Non-pigmented ciliary epithelial cell (primary cell): ENCODE measurements at regions not wholly inside any gene's neighbourhood (a gene's known extent, or its start where the extent isn't known, plus 50 kb on each side); places are given as distances from the start of the nearest gene placed in this dataset.

Experiments used
- DNase-seq: peaks from one replicate; pipeline ENCODE4 v3.0.0-alpha.2; 2010; ENCODE audit warnings: low read depth

DNA sequence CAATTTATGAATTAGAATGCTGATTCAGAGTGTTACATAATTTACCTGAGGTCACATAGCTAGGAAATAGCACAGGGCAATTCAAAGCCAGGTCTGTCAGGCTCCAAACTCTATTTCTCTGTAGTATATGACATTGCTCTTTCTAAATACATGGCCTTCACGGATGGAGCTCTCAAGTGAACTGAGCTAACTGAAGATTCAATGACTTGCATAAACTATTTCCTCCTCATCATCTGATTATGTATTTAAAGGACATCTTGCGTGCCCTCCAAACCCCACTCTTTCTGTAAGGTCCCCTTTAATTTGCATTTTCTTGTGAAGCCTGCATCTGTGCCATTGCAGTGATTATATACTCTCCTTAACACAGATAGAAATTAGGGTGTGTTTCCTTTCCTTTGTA is 537.4 kb upstream of the VRK2 start:
- DNase-seq: no peak

DNA sequence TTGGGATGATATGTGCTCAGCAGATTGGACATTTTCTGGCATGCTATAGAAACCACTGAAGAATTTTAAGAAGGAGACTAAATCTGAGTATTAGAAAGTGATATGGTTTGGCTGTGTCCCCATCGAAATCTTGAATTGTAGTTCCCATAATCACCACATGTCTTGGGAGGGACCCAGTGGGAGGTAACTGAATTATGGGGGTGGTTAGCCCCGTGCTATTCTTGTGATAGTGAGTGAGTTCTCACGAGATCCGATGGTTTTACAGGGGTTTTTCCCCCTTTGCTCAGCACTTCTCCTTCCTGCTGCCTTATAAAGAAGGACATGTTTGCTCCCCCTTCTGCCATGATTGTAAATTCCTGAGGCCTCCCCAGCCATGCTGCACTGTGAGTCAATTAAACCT is 535.9 kb upstream of the VRK2 start:
- DNase-seq: no peak

DNA sequence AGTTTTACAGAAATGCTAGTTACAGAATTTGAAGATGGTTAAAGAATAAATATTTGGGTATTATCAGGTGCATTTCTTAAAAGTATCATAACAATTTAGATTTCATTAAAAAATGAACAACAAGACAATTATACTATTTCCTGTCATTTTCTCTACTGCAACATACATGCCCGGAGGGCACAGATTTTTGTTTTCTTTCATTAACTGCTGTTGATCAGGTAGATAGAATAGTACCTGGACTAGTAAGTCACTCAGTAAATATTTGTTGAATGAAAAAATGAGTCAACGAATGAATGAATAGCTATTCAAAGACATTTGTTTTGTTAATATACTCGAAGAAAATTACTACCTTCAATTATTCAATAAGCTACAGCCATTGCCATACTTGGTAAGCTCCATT is 531.2 kb upstream of the VRK2 start:
- DNase-seq: no peak

DNA sequence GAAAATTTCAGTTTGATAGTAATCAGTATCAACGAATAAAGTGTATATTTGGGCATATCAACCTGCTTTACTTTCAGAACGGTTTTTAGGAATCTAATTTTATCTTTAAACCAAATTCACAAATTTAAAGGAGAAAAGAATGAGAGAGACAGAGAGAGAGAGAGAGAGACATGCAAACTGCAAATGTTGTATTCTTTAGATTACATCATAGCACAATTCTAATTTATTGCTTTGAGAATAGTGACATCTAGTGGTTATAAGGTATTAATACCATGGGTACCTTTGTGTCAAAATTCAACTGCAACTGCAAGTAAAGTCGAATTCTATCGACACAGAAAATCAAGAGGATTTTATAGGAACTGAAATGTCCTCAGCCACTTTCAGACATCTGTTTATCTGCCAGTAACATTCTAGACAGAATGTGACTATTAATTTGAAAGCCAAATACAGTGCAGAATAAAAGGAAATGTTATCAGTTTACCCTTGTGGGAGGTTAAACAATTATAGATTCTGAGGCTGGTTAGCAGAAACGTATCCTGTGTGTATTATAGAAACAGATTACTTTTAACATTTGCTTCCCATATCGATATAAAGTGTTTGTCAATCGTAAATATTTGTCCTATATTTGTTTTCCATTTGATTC is 529.8 kb upstream of the VRK2 start:
- no peak for DNase-seq

DNA sequence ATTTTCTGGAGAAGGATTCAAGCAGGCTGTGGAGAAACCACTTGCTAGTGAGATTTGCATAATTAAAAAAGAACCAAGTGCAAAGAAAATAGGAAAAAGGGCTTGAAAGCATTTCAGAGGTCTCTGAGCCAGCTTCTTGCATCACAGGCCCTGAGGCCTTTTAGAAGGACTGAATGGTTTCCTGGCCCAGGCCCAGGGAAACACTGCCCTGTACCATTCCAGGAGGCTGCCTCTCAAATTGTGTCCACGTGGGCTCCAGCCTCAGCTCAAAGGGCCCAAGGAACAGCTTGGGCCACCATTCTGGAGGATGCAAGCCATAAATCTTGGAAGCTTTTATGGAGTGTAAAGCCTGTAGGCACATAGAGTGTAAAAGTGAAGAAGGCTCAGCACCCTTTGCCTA is 523.3 kb upstream of the VRK2 start:
- DNase-seq: no peak

DNA sequence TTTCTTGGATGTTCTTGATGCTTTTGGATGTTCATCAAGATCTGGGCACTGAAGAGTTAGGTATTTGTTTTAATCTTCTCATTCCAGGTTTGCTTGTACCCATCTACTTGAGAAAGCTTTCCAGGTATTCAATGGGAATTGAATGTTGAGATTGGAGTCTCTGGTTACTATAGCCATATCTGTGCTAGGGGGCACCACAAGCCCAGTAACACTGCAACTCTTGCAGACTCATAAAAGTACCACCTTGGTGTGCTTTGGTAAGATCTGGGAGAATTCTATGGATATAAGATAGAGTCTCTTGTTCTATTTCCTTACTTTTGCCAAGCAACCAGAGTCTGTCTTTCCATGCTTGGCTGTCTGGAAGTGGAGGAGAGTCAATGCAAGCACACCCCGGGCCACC is 518.9 kb upstream of the VRK2 start:
- no peak for DNase-seq

DNA sequence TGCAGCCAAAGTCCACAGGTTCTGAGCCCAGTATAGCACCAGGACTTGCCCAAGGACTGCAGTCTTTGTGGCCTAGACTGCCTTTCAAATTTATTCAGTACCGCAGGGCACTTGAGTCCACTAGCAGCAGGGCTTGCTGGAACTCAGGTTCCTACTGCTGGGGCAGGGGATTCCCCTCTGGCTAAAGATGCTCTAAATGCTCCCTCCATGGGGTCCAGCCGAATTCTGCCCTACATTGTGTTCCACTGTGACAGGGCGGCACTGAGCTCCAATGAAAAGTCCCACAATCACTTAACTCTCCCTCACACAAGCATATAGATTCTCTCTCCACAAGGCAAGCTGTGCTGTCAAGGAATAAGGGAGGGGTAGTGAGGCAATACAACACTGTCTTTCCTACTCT is 518.1 kb upstream of the VRK2 start:
- DNase-seq: no peak

DNA sequence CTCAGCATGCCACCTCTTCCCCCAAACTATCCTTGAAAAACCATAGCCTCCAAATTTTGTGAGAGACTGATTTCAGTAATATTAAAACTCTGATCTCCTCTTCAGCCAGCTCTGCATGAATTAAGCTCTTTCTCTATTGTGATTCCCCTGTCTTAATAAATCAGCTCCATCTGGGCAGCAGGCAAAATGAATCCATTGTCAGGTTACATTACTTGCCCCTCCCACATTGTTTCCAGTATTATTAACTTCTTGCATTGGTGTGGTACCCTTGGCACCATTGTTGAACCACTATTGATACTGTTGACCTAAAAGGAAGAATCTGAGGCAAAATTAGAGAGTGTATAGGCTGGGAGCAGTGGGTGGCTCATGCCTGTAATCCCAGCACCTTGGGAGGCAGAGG is 512.2 kb upstream of the VRK2 start:
- DNase-seq: no peak

DNA sequence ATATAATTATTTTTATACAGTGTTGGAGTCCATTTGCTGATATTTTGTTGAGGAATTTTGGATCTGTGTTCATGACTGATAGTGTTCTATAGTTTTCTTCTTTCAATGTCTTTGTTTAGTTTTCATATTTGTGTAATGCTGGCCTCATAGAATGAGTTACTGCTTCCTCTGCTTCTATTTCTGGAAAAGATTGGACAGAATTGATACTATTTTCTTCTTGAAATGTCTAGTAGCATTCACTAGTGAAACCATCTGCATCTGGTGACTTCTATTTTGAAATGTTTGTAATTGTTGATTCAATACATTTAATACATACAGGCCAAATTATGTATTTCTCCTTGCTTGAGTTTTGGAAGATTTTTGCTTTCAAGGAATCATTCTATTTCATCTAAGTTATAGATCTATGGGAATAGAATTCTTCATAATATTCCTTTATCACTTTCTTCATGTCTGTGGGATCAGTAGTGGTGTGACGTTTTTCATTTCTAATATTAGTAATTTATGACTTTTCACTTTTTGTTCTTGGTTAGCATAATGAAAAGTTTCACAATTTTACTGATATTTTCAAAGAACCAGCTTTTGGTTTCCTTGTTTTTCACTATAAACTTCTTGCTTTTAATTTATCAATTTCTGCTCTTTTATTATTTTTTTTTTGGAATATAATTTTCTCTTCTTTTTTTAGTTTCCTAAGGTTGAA is 509.9 kb upstream of the VRK2 start:
- DNase-seq: no peak

DNA sequence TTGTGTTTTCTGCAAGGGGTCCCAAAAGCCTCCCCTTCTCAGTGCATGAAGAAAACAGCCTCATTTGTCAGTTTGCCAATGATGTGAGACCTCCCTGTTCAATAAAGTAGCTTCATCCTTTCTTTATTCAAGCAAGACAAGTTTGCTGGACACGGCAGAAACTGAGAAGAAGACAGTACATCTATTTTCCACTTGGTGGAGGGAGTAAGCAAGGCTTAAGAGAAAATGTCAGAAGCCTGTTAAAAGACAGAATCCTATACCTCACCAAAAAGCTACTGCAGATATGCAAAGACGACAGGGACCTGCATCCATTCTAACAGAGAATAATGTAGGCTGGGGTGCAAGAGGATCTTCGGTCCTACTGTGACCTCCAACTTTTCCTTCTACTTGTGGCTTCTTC is 506.8 kb upstream of the VRK2 start:
- DNase-seq: no peak

DNA sequence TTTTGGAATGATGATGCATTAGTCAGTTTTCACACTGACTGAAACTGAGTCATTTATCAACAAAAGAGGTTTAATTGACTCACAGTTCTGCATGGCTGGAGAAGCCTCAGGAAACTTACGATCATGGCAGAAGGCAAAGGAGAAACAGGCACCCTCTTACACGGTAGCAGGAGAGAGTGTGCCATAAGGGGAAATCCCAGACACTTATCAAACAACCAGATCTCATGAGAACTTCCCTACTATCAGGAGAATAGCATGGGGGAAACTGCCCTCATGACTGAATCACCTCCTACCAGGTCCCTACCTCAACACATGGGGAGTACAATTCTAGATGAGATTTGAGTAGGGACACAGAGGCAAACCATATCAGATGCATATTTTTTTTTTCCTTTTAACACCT is 504.5 kb upstream of the VRK2 start:
- DNase-seq: no peak

DNA sequence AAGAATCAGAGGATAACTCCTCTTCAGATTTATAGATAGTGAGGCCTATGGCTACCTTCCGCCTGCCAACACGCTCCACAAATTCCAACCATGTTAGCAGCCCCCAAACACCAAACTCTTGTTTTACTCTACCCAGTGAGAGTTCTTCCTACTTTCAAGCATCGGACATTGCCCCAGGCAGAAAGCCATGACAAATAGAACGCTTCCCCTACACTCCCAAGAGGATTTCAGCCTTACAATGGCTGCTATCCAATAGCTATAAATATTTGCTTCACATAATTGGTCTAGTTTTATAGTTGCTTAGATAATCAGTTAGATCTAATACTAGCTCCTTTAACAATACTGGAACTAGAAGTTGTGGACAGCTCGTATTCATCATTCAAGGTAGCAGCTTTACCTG is 503.4 kb upstream of the VRK2 start:
- DNase-seq: no peak

DNA sequence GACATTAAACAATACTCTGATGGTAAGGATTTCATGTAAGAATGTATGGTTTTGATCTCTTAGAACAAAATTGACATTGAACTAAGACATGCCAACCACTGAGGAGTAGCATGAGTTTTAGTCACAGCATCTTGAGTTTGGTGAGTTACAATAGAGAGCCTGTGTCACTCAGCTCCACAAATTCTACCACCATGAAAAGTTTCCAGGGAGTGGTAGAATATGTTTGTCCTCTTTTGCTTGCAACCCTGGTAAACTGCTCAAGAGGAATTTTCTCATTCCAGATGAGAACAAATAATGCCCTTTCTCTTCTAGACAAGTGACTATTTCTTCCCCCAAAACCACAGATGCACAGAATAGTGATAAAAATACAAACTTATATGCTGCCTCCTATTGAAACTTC is 502.0 kb upstream of the VRK2 start:
- no peak for DNase-seq

DNA sequence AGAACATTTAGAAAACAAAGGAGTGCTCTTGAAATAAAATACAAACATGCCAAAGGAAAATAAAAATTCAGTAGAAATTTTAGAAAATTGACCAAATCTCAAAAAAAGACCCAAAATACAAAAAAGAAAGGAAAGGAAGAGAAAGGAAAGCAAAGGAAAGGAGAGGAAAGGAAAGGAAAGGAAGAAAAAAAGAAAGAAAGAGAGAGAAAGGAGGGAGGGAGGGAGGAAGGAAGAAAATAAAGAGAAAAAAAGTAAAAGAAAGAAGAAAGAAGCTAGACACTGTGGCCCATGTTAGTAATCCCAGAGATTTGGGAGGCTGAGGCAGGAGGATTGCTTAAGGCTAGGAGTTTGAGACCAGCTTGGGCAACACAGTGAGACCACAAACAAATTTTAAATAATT is 500.1 kb upstream of the VRK2 start:
- DNase-seq: no peak

DNA sequence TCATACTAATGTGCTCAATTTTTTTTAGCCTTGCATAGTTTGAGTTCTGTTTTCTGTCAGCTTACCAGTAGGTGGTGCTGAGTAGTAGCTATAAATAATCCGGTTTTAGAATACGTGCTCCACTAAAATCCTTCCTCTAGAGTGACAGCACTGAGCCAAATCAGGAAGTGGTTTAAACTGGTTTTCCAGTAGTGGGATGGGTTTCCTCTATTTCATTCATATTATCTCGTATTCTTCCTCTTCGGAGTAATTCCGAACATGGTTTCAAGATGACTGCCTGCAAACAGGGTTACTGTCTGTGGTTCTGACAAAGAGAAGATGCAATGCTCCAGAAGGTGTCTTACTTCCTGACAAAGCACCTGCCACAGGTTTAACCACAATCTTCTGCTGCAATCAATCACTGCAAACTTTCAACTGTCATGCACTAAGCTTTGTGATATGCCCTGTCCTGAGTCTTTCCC is 496.9 kb upstream of the VRK2 start:
- peak; percentile 1 for DNase-seq

DNA sequence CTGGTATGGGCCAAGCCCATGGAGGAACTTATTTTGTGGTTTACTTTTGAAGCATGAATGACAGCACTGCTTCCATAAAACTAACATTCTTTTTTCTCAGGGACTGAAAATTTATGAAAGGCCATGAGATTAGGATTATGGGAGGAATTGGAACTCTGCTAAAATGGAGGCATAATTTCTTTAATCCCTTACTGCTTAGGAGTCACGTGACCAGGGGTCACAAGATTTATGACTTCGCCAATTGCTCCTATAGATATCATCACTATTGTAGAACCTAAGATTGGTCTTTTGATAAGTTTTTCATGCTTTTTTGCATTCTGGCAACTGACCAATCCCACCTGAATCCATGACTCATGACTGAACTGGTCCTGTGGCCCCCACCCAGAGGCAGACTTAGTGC is 495.7 kb upstream of the VRK2 start:
- no peak for DNase-seq

DNA sequence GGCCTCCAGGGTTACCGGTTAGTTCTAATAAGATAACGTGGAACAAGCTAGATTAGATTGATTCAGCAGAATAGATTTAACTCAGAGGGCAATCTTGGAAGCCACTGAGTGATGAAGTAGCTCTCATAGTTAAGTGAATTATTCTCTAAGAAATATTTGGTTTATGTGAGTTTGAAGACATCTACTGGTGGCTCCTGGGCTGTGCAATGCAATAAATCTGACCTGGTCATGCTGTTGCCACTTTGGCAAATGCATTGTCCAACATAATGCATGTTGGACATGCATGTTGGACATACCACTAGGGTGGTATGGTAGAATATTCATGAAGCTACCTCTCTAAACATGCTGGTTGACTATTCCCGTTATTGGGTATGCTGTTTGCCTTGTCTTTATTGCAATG is 493.7 kb upstream of the VRK2 start:
- no peak for DNase-seq

DNA sequence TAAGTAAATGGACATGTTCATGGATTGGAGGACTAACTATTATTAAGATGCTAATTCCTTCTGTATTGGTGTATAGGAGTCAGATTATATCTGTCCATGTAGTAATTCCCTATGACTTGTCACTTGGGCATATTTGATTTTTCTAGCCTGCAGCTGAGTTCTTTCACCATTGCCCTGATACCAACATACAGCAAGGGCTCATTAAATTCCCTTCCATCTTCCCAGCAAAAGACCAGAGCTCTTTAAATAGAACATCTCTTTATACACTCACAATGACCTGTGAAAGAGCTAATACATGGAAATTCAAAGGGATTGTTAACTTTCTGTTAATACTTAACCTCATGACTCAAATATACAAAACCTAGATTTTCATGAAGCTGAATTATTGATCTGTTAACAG is 492.3 kb upstream of the VRK2 start:
- DNase-seq: no peak

DNA sequence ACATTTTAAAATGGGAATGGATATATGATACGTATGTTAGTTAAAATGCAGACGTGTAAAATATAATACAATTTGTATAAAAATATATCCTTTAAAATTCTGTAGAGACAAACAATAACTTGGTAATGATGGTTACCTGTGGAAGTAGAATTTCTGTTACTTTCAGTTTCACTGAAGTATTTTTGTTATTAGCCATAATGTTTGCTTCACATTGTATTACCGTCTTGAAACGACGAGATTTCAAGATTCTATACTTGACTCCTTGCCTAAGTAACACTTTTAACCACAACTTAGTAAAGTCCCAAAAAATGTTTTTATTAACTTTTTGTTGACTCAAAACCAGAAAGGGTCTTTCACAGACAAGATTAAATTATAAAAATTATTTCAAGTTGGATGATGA is 488.3 kb upstream of the VRK2 start:
- no peak for DNase-seq

DNA sequence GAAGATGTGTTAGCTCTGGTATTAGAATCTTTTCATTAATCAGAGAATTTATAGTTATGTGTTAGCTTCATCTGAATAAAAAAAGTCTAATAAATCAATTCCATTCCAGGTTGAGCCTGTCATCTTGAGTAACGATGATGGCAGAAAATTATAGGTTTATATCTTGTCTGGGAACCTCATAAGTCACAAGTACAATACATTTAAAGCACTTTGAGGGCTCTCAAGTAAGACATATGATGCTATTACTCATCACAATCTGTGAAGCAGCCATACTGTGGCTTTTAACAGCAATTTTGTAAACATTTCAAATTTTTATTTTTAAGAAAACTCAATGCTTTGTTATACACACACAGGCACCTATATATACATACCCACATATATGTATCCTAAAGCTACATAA is 484.1 kb upstream of the VRK2 start:
- DNase-seq: no peak

DNA sequence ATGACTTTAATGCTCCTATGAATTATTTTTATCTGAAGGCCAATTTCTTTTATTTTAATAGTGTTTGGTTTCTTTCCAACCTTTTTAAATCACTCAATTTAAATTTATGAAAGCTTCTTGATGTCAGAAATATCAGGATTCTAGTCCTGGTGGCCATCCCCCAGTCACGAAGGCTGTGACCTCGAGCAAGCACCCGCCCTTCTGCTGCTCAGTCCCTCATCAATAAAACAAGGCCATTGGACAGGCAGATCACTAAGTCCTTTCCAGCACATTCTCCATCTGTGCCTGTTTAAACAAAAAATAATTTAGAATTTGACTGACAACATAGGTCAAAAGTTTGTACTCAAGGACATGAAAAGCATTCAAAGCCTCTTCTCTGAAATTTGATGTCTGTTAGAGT is 483.6 kb upstream of the VRK2 start:
- DNase-seq: no peak

DNA sequence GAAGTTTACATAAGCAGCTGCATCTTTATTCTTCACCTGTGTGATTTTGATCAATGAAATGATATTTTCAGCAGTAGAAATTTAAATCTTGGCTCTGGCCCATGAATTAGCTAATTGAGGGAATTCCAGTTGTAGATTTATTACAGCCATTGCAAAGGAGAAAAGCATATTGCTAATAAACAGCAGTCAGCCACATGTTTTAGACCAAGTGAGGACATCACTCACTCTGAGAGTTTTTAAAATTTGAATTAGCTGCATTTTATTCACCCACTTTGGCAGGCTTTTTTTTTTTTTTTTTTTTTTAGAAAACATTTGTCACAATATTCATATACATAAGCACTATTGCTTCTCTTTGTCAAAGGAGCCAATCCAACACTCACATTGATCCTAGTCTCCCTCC is 479.4 kb upstream of the VRK2 start:
- no peak for DNase-seq

DNA sequence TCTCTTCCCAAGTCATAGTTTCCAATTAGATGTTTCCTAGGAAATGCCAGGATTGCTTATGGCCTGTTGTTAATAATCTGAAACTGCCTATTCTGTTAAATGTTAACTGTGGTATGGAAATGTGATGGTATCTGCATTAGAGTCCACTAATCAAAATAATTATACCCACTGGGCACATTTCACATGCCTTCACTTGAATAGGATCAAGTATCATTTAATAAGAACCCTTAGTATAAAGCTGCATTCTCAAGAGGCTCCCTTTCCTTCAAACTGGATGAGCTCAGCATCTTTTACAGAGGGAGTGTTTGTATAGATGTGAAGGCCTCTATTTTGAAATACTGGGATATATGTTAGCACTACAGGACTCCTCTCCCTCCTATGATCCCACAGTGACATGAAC is 477.2 kb upstream of the VRK2 start:
- no peak for DNase-seq

DNA sequence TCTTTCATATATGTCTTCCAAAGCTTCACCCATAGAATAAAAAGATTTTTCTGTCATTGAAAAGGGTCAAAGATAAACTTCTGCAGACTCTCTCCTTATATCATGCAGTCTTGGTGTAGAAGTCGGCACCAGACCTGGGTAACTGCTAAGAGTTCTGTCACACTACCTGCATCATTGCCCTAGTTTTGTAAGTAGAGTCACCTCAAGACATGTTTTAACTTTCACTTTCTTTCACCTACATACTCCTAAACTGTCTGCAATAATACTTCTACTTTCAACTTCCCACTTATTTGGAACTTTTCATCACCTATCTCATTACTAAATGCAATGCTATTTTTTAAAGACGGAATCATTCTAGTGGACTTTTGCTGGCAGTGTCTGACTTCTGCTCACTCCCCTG is 475.6 kb upstream of the VRK2 start:
- no peak for DNase-seq
